Adrenal gland (tissue), 5 donors: ENCODE measurements at regions not wholly inside any gene's neighbourhood (a gene's known extent, or its start where the extent isn't known, plus 50 kb on each side); places are given as distances from the start of the nearest gene placed in this dataset.

Source experiments
- POLR2A ChIP-seq, 2 donors: fragments of 450-650 bp; IDR thresholded peaks; one replicate each; pipeline ENCODE4 v1.6.1; 2017; ENCODE audit warnings: antibody characterized with exemption in 2 of 2, mild to moderate bottlenecking in 2 of 2, moderate library complexity in 1 of 2
- TF ChIP-seq, protein P1 (sequence below), 6 experiments: fragments of 450-650 bp in 4 of 6; fragments of 200-600 bp in 2 of 6; sonication (generic) in 1 of 6; IDR thresholded peaks; 1 replicate in 5 of 6; 2 replicates in 1 of 6; pipeline versions ENCODE4 v1.5.1 to v1.8.0; 2016 to 2021; ENCODE audit warnings: antibody characterized with exemption in 6 of 6, mild to moderate bottlenecking in 2 of 6, moderate library complexity in 1 of 6
- donor health status: DM: no; HTN: no; CAD: no.

DNA sequence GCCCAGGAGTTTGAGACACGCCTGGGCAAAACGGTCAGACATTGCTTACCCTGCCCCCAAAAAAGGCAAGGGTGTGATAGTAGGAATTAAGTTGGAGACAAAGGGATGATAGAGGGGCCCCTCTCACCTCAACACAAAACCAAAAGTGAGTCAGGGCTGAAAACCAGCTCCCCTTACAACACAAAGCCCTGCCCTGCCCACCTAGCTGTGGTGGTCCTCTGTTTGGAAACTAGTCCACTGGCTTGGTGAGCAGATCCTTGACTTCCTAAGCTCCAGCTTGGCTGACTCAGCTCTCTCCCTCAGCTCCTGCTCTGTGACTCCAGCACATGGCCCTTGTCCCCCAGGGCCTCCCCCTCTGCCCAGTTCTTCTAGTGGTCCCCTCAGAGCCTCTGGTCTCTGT is 603.8 kb downstream of the PTPRC start:
- TF ChIP-seq POLR2A (IDR thresholded peaks at IDR 0.05) = no peak
- TF ChIP-seq, protein P1, sequence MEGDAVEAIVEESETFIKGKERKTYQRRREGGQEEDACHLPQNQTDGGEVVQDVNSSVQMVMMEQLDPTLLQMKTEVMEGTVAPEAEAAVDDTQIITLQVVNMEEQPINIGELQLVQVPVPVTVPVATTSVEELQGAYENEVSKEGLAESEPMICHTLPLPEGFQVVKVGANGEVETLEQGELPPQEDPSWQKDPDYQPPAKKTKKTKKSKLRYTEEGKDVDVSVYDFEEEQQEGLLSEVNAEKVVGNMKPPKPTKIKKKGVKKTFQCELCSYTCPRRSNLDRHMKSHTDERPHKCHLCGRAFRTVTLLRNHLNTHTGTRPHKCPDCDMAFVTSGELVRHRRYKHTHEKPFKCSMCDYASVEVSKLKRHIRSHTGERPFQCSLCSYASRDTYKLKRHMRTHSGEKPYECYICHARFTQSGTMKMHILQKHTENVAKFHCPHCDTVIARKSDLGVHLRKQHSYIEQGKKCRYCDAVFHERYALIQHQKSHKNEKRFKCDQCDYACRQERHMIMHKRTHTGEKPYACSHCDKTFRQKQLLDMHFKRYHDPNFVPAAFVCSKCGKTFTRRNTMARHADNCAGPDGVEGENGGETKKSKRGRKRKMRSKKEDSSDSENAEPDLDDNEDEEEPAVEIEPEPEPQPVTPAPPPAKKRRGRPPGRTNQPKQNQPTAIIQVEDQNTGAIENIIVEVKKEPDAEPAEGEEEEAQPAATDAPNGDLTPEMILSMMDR (IDR thresholded peaks at IDR 0.05) = no peak
